ENCODE measurements at regions not wholly inside any gene's neighbourhood (a gene's known extent, or its start where the extent isn't known, plus 50 kb on each side); places are given as distances from the start of the nearest gene placed in this dataset.

- DNase-seq (ENCODE audit: extremely low spot score, unreplicated experiment) = no peak
These were observed 132.8 kb upstream of the SPACA1 start for GRCh38 chr6:87914637-87915395.

GRCh38 chr6:87913974-87914373 is 133.7 kb upstream of the SPACA1 start:
- H3K27me3 Mint-ChIP-seq (ENCODE audit: unreplicated experiment) = peaks cover 13% of the 10 kb centered on the region
- no peaks in the 10 kb centered on the region for H3K9me3 Mint-ChIP-seq (ENCODE audit: unreplicated experiment)
- H3K4me3 Mint-ChIP-seq (ENCODE audit: unreplicated experiment) = no peak overlapping the region
- H3K27ac Mint-ChIP-seq (ENCODE audit: unreplicated experiment) = no peak overlapping the region
- TF ChIP-seq CTCF (IDR thresholded peaks at IDR 0.05) = no peak
- no peaks in the 10 kb centered on the region for H3K36me3 Mint-ChIP-seq (ENCODE audit: unreplicated experiment)
- no peaks in the 10 kb centered on the region for H3K4me1 Mint-ChIP-seq (ENCODE audit: unreplicated experiment)
- DNase-seq (ENCODE audit: extremely low spot score, unreplicated experiment) = no peak

More at GRCh38 chr6:87914637-87915395, 132.8 kb upstream of the SPACA1 start:
- no peak overlapping the region for H3K27ac Mint-ChIP-seq (ENCODE audit: unreplicated experiment)
- H3K9me3 Mint-ChIP-seq (ENCODE audit: unreplicated experiment) = no peaks in the 10 kb centered on the region
- no peaks in the 10 kb centered on the region for H3K4me1 Mint-ChIP-seq (ENCODE audit: unreplicated experiment)
- H3K36me3 Mint-ChIP-seq (ENCODE audit: unreplicated experiment) = no peaks in the 10 kb centered on the region
- H3K27me3 Mint-ChIP-seq (ENCODE audit: unreplicated experiment) = peaks cover 14% of the 10 kb centered on the region
- H3K4me3 Mint-ChIP-seq (ENCODE audit: unreplicated experiment) = no peak overlapping the region
- TF ChIP-seq CTCF (IDR thresholded peaks at IDR 0.05) = no peak

GRCh38 chr6:87912102-87912501 is 135.5 kb upstream of the SPACA1 start:
- H3K27me3 Mint-ChIP-seq (ENCODE audit: unreplicated experiment) = peaks cover 17% of the 10 kb centered on the region
- TF ChIP-seq CTCF (IDR thresholded peaks at IDR 0.05) = no peak
- no peak overlapping the region for H3K4me3 Mint-ChIP-seq (ENCODE audit: unreplicated experiment)
- no peaks in the 10 kb centered on the region for H3K9me3 Mint-ChIP-seq (ENCODE audit: unreplicated experiment)
- H3K4me1 Mint-ChIP-seq (ENCODE audit: unreplicated experiment) = no peaks in the 10 kb centered on the region
- no peak overlapping the region for H3K27ac Mint-ChIP-seq (ENCODE audit: unreplicated experiment)
- DNase-seq (ENCODE audit: extremely low spot score, unreplicated experiment) = no peak
- no peaks in the 10 kb centered on the region for H3K36me3 Mint-ChIP-seq (ENCODE audit: unreplicated experiment)

- no peak overlapping the region for H3K27ac Mint-ChIP-seq (ENCODE audit: unreplicated experiment)
These were observed 137.8 kb upstream of the SPACA1 start for GRCh38 chr6:87909849-87910248.

More at GRCh38 chr6:87909849-87910248, 137.8 kb upstream of the SPACA1 start:
- no peak overlapping the region for H3K4me3 Mint-ChIP-seq (ENCODE audit: unreplicated experiment)
- no peaks in the 10 kb centered on the region for H3K36me3 Mint-ChIP-seq (ENCODE audit: unreplicated experiment)
- TF ChIP-seq CTCF (IDR thresholded peaks at IDR 0.05) = no peak
- H3K4me1 Mint-ChIP-seq (ENCODE audit: unreplicated experiment) = peaks cover 3% of the 10 kb centered on the region
- no peaks in the 10 kb centered on the region for H3K9me3 Mint-ChIP-seq (ENCODE audit: unreplicated experiment)
- no peak for DNase-seq (ENCODE audit: extremely low spot score, unreplicated experiment)
- H3K27me3 Mint-ChIP-seq (ENCODE audit: unreplicated experiment) = peaks cover 24% of the 10 kb centered on the region
